ENCODE measurements at regions not wholly inside any gene's neighbourhood (a gene's known extent, or its start where the extent isn't known, plus 50 kb on each side); places are given as distances from the start of the nearest gene placed in this dataset.
"Not testable (repeated sequence)": the region's sequence is repeated elsewhere in the genome, so short reads cannot be mapped to it uniquely, and the experiment has no call there.

GRCh38 chr12:60213272-60213671 is 617.4 kb downstream of the SLC16A7 start:
- not testable (repeated sequence) for H3K9ac ChIP-seq (ENCODE audit: low read depth in 1 of 3, low read length in 3 of 3); H3K27me3 ChIP-seq (ENCODE audit: control insufficient read depth in 3 of 3, insufficient read depth in 3 of 3, low read length in 3 of 3); H3K4me1 ChIP-seq (ENCODE audit: control insufficient read depth in 3 of 3, insufficient read depth in 3 of 3, low read length in 3 of 3); H3K9me3 ChIP-seq (ENCODE audit: control insufficient read depth in 3 of 3, low read length in 3 of 3); H3K4me3 ChIP-seq (ENCODE audit: low read length in 3 of 3); H3K27ac ChIP-seq (ENCODE audit: low read depth, low read length); H3K36me3 ChIP-seq (ENCODE audit: control insufficient read depth in 3 of 3, insufficient read depth in 3 of 3, low read length in 3 of 3)

GRCh38 chr12:60216226-60216625 is 620.4 kb downstream of the SLC16A7 start:
- H3K4me1 ChIP-seq (ENCODE audit: control insufficient read depth in 3 of 3, insufficient read depth in 3 of 3, low read length in 3 of 3), result no peaks in the 10 kb centered on the region
- no peaks in the 10 kb centered on the region for H3K36me3 ChIP-seq (ENCODE audit: control insufficient read depth in 3 of 3, insufficient read depth in 3 of 3, low read length in 3 of 3)
- H3K9me3 ChIP-seq (ENCODE audit: control insufficient read depth in 3 of 3, low read length in 3 of 3), result no peaks in the 10 kb centered on the region
- H3K9ac ChIP-seq (ENCODE audit: low read depth in 1 of 3, low read length in 3 of 3), result no peak overlapping the region
- no peaks in the 10 kb centered on the region for H3K27me3 ChIP-seq (ENCODE audit: control insufficient read depth in 3 of 3, insufficient read depth in 3 of 3, low read length in 3 of 3)
- H3K4me3 ChIP-seq (ENCODE audit: low read length in 3 of 3), result no peak overlapping the region
- no peak overlapping the region for H3K27ac ChIP-seq (ENCODE audit: low read depth, low read length)

- H3K4me1 ChIP-seq (ENCODE audit: control insufficient read depth in 3 of 3, insufficient read depth in 3 of 3, low read length in 3 of 3), result no peaks in the 10 kb centered on the region
- H3K27ac ChIP-seq (ENCODE audit: low read depth, low read length), result no peak overlapping the region
- no peak overlapping the region for H3K4me3 ChIP-seq (ENCODE audit: low read length in 3 of 3)
- no peaks in the 10 kb centered on the region for H3K9me3 ChIP-seq (ENCODE audit: control insufficient read depth in 3 of 3, low read length in 3 of 3)
- no peaks in the 10 kb centered on the region for H3K27me3 ChIP-seq (ENCODE audit: control insufficient read depth in 3 of 3, insufficient read depth in 3 of 3, low read length in 3 of 3)
- H3K36me3 ChIP-seq (ENCODE audit: control insufficient read depth in 3 of 3, insufficient read depth in 3 of 3, low read length in 3 of 3), result no peaks in the 10 kb centered on the region
- no peak overlapping the region for H3K9ac ChIP-seq (ENCODE audit: low read depth in 1 of 3, low read length in 3 of 3)
These were observed 627.4 kb downstream of the SLC16A7 start for GRCh38 chr12:60223242-60223641.

GRCh38 chr12:60225216-60226000 is 629.6 kb downstream of the SLC16A7 start:
- Histone ChIP-seq H3K27ac (ENCODE audit: low read depth, low read length) (no peak overlapping the region), H3K4me1 (ENCODE audit: control insufficient read depth in 3 of 3, insufficient read depth in 3 of 3, low read length in 3 of 3) (no peaks in the 10 kb centered on the region), H3K4me3 (ENCODE audit: low read length in 3 of 3) (no peak overlapping the region), H3K36me3 (ENCODE audit: control insufficient read depth in 3 of 3, insufficient read depth in 3 of 3, low read length in 3 of 3) (no peaks in the 10 kb centered on the region), H3K9me3 (ENCODE audit: control insufficient read depth in 3 of 3, low read length in 3 of 3) (no peaks in the 10 kb centered on the region), H3K27me3 (ENCODE audit: control insufficient read depth in 3 of 3, insufficient read depth in 3 of 3, low read length in 3 of 3) (no peaks in the 10 kb centered on the region), H3K9ac (ENCODE audit: low read depth in 1 of 3, low read length in 3 of 3) (no peak overlapping the region)

GRCh38 chr12:60227916-60228315 is 632.1 kb downstream of the SLC16A7 start:
- Histone ChIP-seq H3K4me3 (ENCODE audit: low read length in 3 of 3) (no peak overlapping the region), H3K9ac (ENCODE audit: low read depth in 1 of 3, low read length in 3 of 3) (no peak overlapping the region), H3K27me3 (ENCODE audit: control insufficient read depth in 3 of 3, insufficient read depth in 3 of 3, low read length in 3 of 3) (no peaks in the 10 kb centered on the region), H3K36me3 (ENCODE audit: control insufficient read depth in 3 of 3, insufficient read depth in 3 of 3, low read length in 3 of 3) (no peaks in the 10 kb centered on the region), H3K27ac (ENCODE audit: low read depth, low read length) (no peak overlapping the region), H3K9me3 (ENCODE audit: control insufficient read depth in 3 of 3, low read length in 3 of 3) (no peaks in the 10 kb centered on the region), H3K4me1 (ENCODE audit: control insufficient read depth in 3 of 3, insufficient read depth in 3 of 3, low read length in 3 of 3) (no peaks in the 10 kb centered on the region)

- Histone ChIP-seq H3K27me3 (ENCODE audit: control insufficient read depth in 3 of 3, insufficient read depth in 3 of 3, low read length in 3 of 3) (no peaks in the 10 kb centered on the region), H3K4me3 (ENCODE audit: low read length in 3 of 3) (no peak overlapping the region), H3K4me1 (ENCODE audit: control insufficient read depth in 3 of 3, insufficient read depth in 3 of 3, low read length in 3 of 3) (no peaks in the 10 kb centered on the region), H3K9ac (ENCODE audit: low read depth in 1 of 3, low read length in 3 of 3) (no peak overlapping the region), H3K9me3 (ENCODE audit: control insufficient read depth in 3 of 3, low read length in 3 of 3) (no peaks in the 10 kb centered on the region), H3K27ac (ENCODE audit: low read depth, low read length) (no peak overlapping the region), H3K36me3 (ENCODE audit: control insufficient read depth in 3 of 3, insufficient read depth in 3 of 3, low read length in 3 of 3) (no peaks in the 10 kb centered on the region)
These were observed 634.2 kb downstream of the SLC16A7 start for GRCh38 chr12:60230056-60230455.

GRCh38 chr12:60231303-60231702 is 635.5 kb downstream of the SLC16A7 start:
- Histone ChIP-seq H3K4me3 (ENCODE audit: low read length in 3 of 3) (no peak overlapping the region), H3K27me3 (ENCODE audit: control insufficient read depth in 3 of 3, insufficient read depth in 3 of 3, low read length in 3 of 3) (no peaks in the 10 kb centered on the region), H3K9me3 (ENCODE audit: control insufficient read depth in 3 of 3, low read length in 3 of 3) (no peaks in the 10 kb centered on the region), H3K27ac (ENCODE audit: low read depth, low read length) (no peak overlapping the region), H3K4me1 (ENCODE audit: control insufficient read depth in 3 of 3, insufficient read depth in 3 of 3, low read length in 3 of 3) (no peaks in the 10 kb centered on the region), H3K9ac (ENCODE audit: low read depth in 1 of 3, low read length in 3 of 3) (no peak overlapping the region), H3K36me3 (ENCODE audit: control insufficient read depth in 3 of 3, insufficient read depth in 3 of 3, low read length in 3 of 3) (no peaks in the 10 kb centered on the region)

GRCh38 chr12:60231976-60232907 is 636.4 kb downstream of the SLC16A7 start:
- Histone ChIP-seq H3K4me3 (ENCODE audit: low read length in 3 of 3) (no peak overlapping the region), H3K9me3 (ENCODE audit: control insufficient read depth in 3 of 3, low read length in 3 of 3) (no peaks in the 10 kb centered on the region), H3K9ac (ENCODE audit: low read depth in 1 of 3, low read length in 3 of 3) (no peak overlapping the region), H3K27me3 (ENCODE audit: control insufficient read depth in 3 of 3, insufficient read depth in 3 of 3, low read length in 3 of 3) (no peaks in the 10 kb centered on the region), H3K27ac (ENCODE audit: low read depth, low read length) (no peak overlapping the region), H3K4me1 (ENCODE audit: control insufficient read depth in 3 of 3, insufficient read depth in 3 of 3, low read length in 3 of 3) (no peaks in the 10 kb centered on the region), H3K36me3 (ENCODE audit: control insufficient read depth in 3 of 3, insufficient read depth in 3 of 3, low read length in 3 of 3) (no peaks in the 10 kb centered on the region)

GRCh38 chr12:60234611-60235195 is 638.9 kb downstream of the SLC16A7 start:
- not testable (repeated sequence) for H3K27me3 ChIP-seq (ENCODE audit: control insufficient read depth in 3 of 3, insufficient read depth in 3 of 3, low read length in 3 of 3); H3K4me1 ChIP-seq (ENCODE audit: control insufficient read depth in 3 of 3, insufficient read depth in 3 of 3, low read length in 3 of 3); H3K4me3 ChIP-seq (ENCODE audit: low read length in 3 of 3); H3K27ac ChIP-seq (ENCODE audit: low read depth, low read length); H3K9me3 ChIP-seq (ENCODE audit: control insufficient read depth in 3 of 3, low read length in 3 of 3); H3K36me3 ChIP-seq (ENCODE audit: control insufficient read depth in 3 of 3, insufficient read depth in 3 of 3, low read length in 3 of 3); H3K9ac ChIP-seq (ENCODE audit: low read depth in 1 of 3, low read length in 3 of 3)

GRCh38 chr12:60235261-60235660 is 639.4 kb downstream of the SLC16A7 start:
- Histone ChIP-seq H3K27me3 (ENCODE audit: control insufficient read depth in 3 of 3, insufficient read depth in 3 of 3, low read length in 3 of 3) (no peaks in the 10 kb centered on the region), H3K4me1 (ENCODE audit: control insufficient read depth in 3 of 3, insufficient read depth in 3 of 3, low read length in 3 of 3) (no peaks in the 10 kb centered on the region), H3K36me3 (ENCODE audit: control insufficient read depth in 3 of 3, insufficient read depth in 3 of 3, low read length in 3 of 3) (no peaks in the 10 kb centered on the region), H3K4me3 (ENCODE audit: low read length in 3 of 3) (no peak overlapping the region), H3K9ac (ENCODE audit: low read depth in 1 of 3, low read length in 3 of 3) (no peak overlapping the region), H3K9me3 (ENCODE audit: control insufficient read depth in 3 of 3, low read length in 3 of 3) (no peaks in the 10 kb centered on the region), H3K27ac (ENCODE audit: low read depth, low read length) (no peak overlapping the region)

Measured in skeletal muscle tissue (tissue), 3 donors.